ENCODE measurements at regions not wholly inside any gene's neighbourhood (a gene's known extent, or its start where the extent isn't known, plus 50 kb on each side); places are given as distances from the start of the nearest gene placed in this dataset.

DNA sequence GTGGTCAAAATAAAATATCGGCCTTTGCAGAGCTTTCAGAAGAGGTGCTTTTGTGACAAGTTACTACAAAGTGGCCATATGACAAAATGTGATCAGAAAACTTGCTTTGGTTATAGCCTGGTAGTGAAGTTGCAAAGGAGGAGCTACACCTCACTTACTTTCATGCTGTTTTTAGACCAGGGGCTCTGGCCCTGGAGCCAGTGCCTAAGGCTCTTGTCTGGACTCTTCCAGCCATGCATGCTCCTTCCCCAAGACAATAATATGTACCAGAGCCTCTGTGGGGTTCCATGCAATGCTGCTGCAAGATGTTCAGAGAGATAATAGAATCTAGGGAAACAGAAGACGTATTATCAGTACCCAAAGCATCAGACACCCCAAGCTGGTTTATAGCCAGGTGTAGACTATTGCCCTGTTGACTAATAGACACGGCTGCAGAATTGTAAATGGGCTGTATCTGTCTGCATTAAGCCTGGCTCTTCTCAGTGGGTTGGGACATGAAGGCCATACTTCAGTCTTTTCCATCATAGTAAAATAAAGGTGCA, 88.5 kb downstream of the EGLN3 start:
- Histone ChIP-seq H3K4me2 (ENCODE audit: low read depth, low read length) (no peak overlapping the region), H3K4me1 (ENCODE audit: insufficient read depth, low read length) (no peaks in the 10 kb centered on the region), H3K9me3 (ENCODE audit: low read length) (no peaks in the 10 kb centered on the region), H3K79me2 (ENCODE audit: insufficient read depth, low read length) (no peaks in the 10 kb centered on the region), H3K27ac (ENCODE audit: extremely low read length, insufficient read depth, low read length) (no peak overlapping the region), H3K27me3 (ENCODE audit: control insufficient read depth in 1 of 2, insufficient read depth in 2 of 2, low read length in 2 of 2) (peaks cover 1 to 5% of the 10 kb centered on the region in 2 experiments; a peak in 1 of 5 replicates), H4K20me1 (ENCODE audit: insufficient read depth, low read length) (no peaks in the 10 kb centered on the region), H3K36me3 (replicated peaks in 1 of 2; ENCODE audit: control insufficient read depth in 1 of 2, insufficient read depth in 2 of 2, low read length in 2 of 2) (no peaks in the 10 kb centered on the region), H2AFZ (ENCODE audit: low read length) (no peak overlapping the region), H3K4me3 (replicated peaks in 1 of 3; ENCODE audit: insufficient read depth in 1 of 3, low read depth in 2 of 3, low read length in 3 of 3) (no peak overlapping the region), H3K9ac (ENCODE audit: insufficient read depth, low read depth, low read length) (no peak overlapping the region)
- no TSS peak for BruUV-seq (replicated peaks)
- in situ Hi-C loops (cut with HindIII; ENCODE audit: extremely low pct_ligation_motif_present, low pct_unique_long_range_greater_than_20kb), result no loop called here
- 10% methylated on average over 3 of the region's 3 CpGs for WGBS (ENCODE audit: low lambda C conversion rate)
- FAIRE-seq (no peak), ATAC-seq (no peak), DNase-seq (ENCODE audit: low spot score) (no peak)
- intact Hi-C loops (cut with micrococcal nuclease; ENCODE audit: unreplicated experiment), result no loop called here
- TF ChIP-seq WIZ (CRISPR knock-in tag; IDR thresholded peaks at IDR 0.05) (no peak), ZNF160 (CRISPR knock-in tag; IDR thresholded peaks at IDR 0.05) (no peak), ADNP (CRISPR knock-in tag; IDR thresholded peaks at IDR 0.05) (no peak), MBNL3 (CRISPR knock-in tag; conservative IDR thresholded peaks at IDR 0.05) (no peak), ZFP82 (CRISPR knock-in tag; IDR thresholded peaks at IDR 0.05; ENCODE audit: borderline replicate concordance) (no peak), ZNF382 (CRISPR knock-in tag; IDR thresholded peaks at IDR 0.05; ENCODE audit: borderline replicate concordance) (no peak)
- TF ChIP-seq, protein P1, sequence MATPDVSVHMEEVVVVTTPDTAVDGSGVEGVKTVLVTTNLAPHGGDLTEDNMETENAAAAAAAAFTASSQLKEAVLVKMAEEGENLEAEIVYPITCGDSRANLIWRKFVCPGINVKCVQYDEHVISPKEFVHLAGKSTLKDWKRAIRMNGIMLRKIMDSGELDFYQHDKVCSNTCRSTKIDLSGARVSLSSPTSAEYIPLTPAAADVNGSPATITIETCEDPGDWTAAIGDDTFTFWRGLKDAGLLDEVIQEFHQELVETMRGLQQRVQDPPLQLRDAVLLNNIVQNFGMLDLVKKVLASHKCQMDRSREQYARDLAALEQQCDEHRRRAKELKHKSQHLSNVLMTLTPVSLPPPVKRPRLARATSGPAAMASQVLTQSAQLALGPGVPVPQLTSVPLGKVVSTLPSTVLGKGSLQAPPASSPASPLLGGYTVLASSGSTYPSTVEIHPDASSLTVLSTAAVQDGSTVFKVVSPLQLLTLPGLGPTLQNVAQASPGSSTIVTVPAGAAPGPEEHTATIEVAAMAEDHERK (CRISPR knock-in tag; IDR thresholded peaks at IDR 0.05; ENCODE audit: low read depth), result no peak
- TF ChIP-seq, protein P2, sequence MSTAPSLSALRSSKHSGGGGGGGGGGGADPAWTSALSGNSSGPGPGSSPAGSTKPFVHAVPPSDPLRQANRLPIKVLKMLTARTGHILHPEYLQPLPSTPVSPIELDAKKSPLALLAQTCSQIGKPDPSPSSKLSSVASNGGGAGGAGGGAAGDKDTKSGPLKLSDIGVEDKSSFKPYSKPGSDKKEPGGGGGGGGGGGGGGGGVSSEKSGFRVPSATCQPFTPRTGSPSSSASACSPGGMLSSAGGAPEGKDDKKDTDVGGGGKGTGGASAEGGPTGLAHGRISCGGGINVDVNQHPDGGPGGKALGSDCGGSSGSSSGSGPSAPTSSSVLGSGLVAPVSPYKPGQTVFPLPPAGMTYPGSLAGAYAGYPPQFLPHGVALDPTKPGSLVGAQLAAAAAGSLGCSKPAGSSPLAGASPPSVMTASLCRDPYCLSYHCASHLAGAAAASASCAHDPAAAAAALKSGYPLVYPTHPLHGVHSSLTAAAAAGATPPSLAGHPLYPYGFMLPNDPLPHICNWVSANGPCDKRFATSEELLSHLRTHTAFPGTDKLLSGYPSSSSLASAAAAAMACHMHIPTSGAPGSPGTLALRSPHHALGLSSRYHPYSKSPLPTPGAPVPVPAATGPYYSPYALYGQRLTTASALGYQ (CRISPR knock-in tag; IDR thresholded peaks at IDR 0.05), result no peak
- TF ChIP-seq, protein P3, sequence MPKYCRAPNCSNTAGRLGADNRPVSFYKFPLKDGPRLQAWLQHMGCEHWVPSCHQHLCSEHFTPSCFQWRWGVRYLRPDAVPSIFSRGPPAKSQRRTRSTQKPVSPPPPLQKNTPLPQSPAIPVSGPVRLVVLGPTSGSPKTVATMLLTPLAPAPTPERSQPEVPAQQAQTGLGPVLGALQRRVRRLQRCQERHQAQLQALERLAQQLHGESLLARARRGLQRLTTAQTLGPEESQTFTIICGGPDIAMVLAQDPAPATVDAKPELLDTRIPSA (CRISPR knock-in tag; IDR thresholded peaks at IDR 0.05; ENCODE audit: borderline replicate concordance), result no peak
- ChIA-PET POLR2A (no interaction called here), CTCF (ENCODE audit: low intra/inter-chr PET ratio, low total read pairs) (no interaction called here)

Data from HepG2 (cell line).